ENCODE measurements at regions not wholly inside any gene's neighbourhood (a gene's known extent, or its start where the extent isn't known, plus 50 kb on each side); places are given as distances from the start of the nearest gene placed in this dataset.

GRCh38 chr16:29158785-29159184, 173.9 kb downstream of the LAT start:
- Histone ChIP-seq H3K9me3 (ENCODE audit: low read length) (no peaks in the 10 kb centered on the region), H3K27ac (ENCODE audit: extremely low read length, insufficient read depth, low read length) (no peak overlapping the region), H3K9ac (ENCODE audit: insufficient read depth, low read depth, low read length) (no peak overlapping the region), H3K36me3 (replicated peaks in 1 of 2; ENCODE audit: control insufficient read depth in 1 of 2, insufficient read depth in 2 of 2, low read length in 2 of 2) (no peaks in the 10 kb centered on the region), H3K4me2 (ENCODE audit: low read depth, low read length) (no peak overlapping the region), H3K27me3 (ENCODE audit: control insufficient read depth in 1 of 2, insufficient read depth in 2 of 2, low read length in 2 of 2) (peaks cover 0 to 3% of the 10 kb centered on the region in 2 experiments; a peak in 1 of 5 replicates), H3K4me1 (ENCODE audit: insufficient read depth, low read length) (peaks cover 55% of the 10 kb centered on the region), H2AFZ (ENCODE audit: low read length) (no peak overlapping the region), H4K20me1 (ENCODE audit: insufficient read depth, low read length) (no peaks in the 10 kb centered on the region), H3K79me2 (ENCODE audit: insufficient read depth, low read length) (no peaks in the 10 kb centered on the region), H3K4me3 (replicated peaks in 1 of 3; ENCODE audit: insufficient read depth in 1 of 3, low read depth in 2 of 3, low read length in 3 of 3) (no peak overlapping the region)
- no peak for TF ChIP-seq ARID4A (CRISPR knock-in tag; IDR thresholded peaks at IDR 0.05; ENCODE audit: borderline replicate concordance)
- TF ChIP-seq ZBTB38 (CRISPR knock-in tag; IDR thresholded peaks at IDR 0.05) = peak; percentile 62
- TF ChIP-seq ZNF704 (CRISPR knock-in tag; IDR thresholded peaks at IDR 0.05; ENCODE audit: borderline replicate concordance) = no peak
- no peak for TF ChIP-seq TARDBP (CRISPR knock-in tag; IDR thresholded peaks at IDR 0.05)
- ChIA-PET POLR2A (no interaction called here), CTCF (ENCODE audit: low intra/inter-chr PET ratio, low total read pairs) (no interaction called here)
- ATAC-seq = no peak
- intact Hi-C loops (cut with micrococcal nuclease; ENCODE audit: unreplicated experiment) = no loop called here
- no peak for FAIRE-seq
- DNase-seq (ENCODE audit: low spot score) = no peak
- 93% methylated on average over 27 of the region's 29 CpGs for WGBS (ENCODE audit: low lambda C conversion rate)
- no TSS peak for BruUV-seq (replicated peaks)
- in situ Hi-C loops (cut with HindIII; ENCODE audit: extremely low pct_ligation_motif_present, low pct_unique_long_range_greater_than_20kb) = no loop called here

Measured in HepG2 (cell line).